IMR-90 (cell line): ENCODE measurements at regions not wholly inside any gene's neighbourhood (a gene's known extent, or its start where the extent isn't known, plus 50 kb on each side); places are given as distances from the start of the nearest gene placed in this dataset.

Experiments
- ATAC-seq: fragments of 200-7000 bp; cut with Tn5 transposase; 2 replicates; pipeline ENCODE4 v1.9.1; 2020; ENCODE audit warnings: low read depth, mild to moderate bottlenecking, moderate library complexity
- BruUV-seq: library from RNA; stranded (reverse); fragments of 400-500 nt; replicated peaks from 2 replicates; lab custom pipeline; 2021; lab: Mats Ljungman, UMichigan
- CTCF ChIA-PET: fragments of 300-600 bp; formaldehyde crosslinking; extraction: SDS; loops from one replicate; lab custom pipeline; 2021; ENCODE audit warnings: antibody characterized with exemption; lab: Yijun Ruan, JAX
- POLR2A ChIA-PET: fragments of 300-600 bp; sonication (Branson Sonifier 250); formaldehyde crosslinking; loops from one replicate; lab custom pipeline; 2022; ENCODE audit warnings: antibody characterized with exemption; ENCODE audit not compliant: unreplicated experiment; lab: Charles Lee
- DNase-seq: peaks from one replicate; pipeline ENCODE4 v3.0.0; 2013
- H2AFZ ChIP-seq: replicated peaks from 2 replicates; pipeline ENCODE3; 2013; ENCODE audit warnings: low read length, mild to moderate bottlenecking; ENCODE audit not compliant: poor library complexity
- H2AK5ac ChIP-seq: 2 replicates; pipeline ENCODE4 v1.6.1; 2013; ENCODE audit warnings: low read depth, low read length, inconsistent platforms
- H2AK9ac ChIP-seq: replicated peaks from 2 replicates; pipeline ENCODE3; 2013; ENCODE audit warnings: mild to moderate bottlenecking, low read depth, low read length, moderate library complexity; ENCODE audit not compliant: poor library complexity
- H2BK120ac ChIP-seq: 2 replicates; pipeline ENCODE4 v1.6.1; 2013; ENCODE audit warnings: low read depth, low read length, inconsistent platforms
- H2BK15ac ChIP-seq: 3 replicates; pipeline ENCODE4 v1.6.1; 2013; ENCODE audit warnings: low read depth, low read length, inconsistent platforms
- H2BK20ac ChIP-seq: 2 replicates; pipeline ENCODE4 v1.6.1; 2013; ENCODE audit warnings: low read depth, mild to moderate bottlenecking, inconsistent platforms, low read length, moderate library complexity
- H2BK5ac ChIP-seq: 2 replicates; pipeline ENCODE4 v1.6.1; 2013; ENCODE audit warnings: mild to moderate bottlenecking, low read depth, low read length, inconsistent platforms; ENCODE audit not compliant: poor library complexity, severe bottlenecking
- H3K14ac ChIP-seq: replicated peaks from 2 replicates; pipeline ENCODE4 v1.6.1; 2013; ENCODE audit warnings: low read depth, low read length, inconsistent platforms
- H3K18ac ChIP-seq: 2 replicates; pipeline ENCODE4 v1.6.1; 2013; ENCODE audit warnings: low read depth, low read length, control low read depth
- H3K23ac ChIP-seq: 2 replicates; pipeline ENCODE4 v1.6.1; 2013; ENCODE audit warnings: low read depth, low read length, inconsistent platforms
- H3K27ac ChIP-seq: 2 replicates; pipeline ENCODE4 v1.5.1; 2013; ENCODE audit warnings: mild to moderate bottlenecking, control low read depth, low read length; ENCODE audit not compliant: insufficient read depth
- H3K27me3 ChIP-seq: 2 replicates; pipeline ENCODE4 v1.6.1; 2013; ENCODE audit warnings: low read length; ENCODE audit not compliant: control insufficient read depth, insufficient read depth
- H3K36me3 ChIP-seq: 2 replicates; pipeline ENCODE4 v1.6.1; 2013; ENCODE audit warnings: low read length, mixed read lengths; ENCODE audit not compliant: control insufficient read depth, insufficient read depth
- H3K4ac ChIP-seq: 2 replicates; pipeline ENCODE4 v1.6.1; 2013; ENCODE audit warnings: low read depth, low read length, inconsistent platforms
- H3K4me1 ChIP-seq: 2 replicates; pipeline ENCODE4 v1.6.1; 2013; ENCODE audit warnings: low read length, mixed read lengths; ENCODE audit not compliant: control insufficient read depth, insufficient read depth
- H3K4me2 ChIP-seq: 2 replicates; pipeline ENCODE4 v1.6.1; 2013; ENCODE audit warnings: low read depth, mild to moderate bottlenecking, control low read depth, low read length, moderate library complexity
- H3K4me3 ChIP-seq: 2 replicates; pipeline ENCODE4 v1.5.1; 2013; ENCODE audit warnings: low read depth, mild to moderate bottlenecking, control low read depth, low read length, moderate library complexity; ENCODE audit not compliant: insufficient read depth
- H3K56ac ChIP-seq: 2 replicates; pipeline ENCODE4 v1.6.1; 2013; ENCODE audit warnings: low read length, inconsistent platforms; ENCODE audit not compliant: insufficient read depth; ENCODE audit errors: extremely low read depth
- H3K79me1 ChIP-seq, 2 experiments: 2 replicates each; pipeline ENCODE4 v1.6.1; 2013; ENCODE audit warnings: low read length in 2 of 2, inconsistent platforms in 1 of 2, low read depth in 1 of 2
- H3K9ac ChIP-seq: 2 replicates; pipeline ENCODE4 v1.6.1; 2013; ENCODE audit warnings: low read depth, low read length, control low read depth
- H3K9me1 ChIP-seq: 2 replicates; pipeline ENCODE4 v1.6.1; 2013; ENCODE audit warnings: low read length, inconsistent platforms; ENCODE audit not compliant: insufficient read depth
- H3K9me3 ChIP-seq: 2 replicates; pipeline ENCODE4 v1.6.1; 2013; ENCODE audit warnings: low read length; ENCODE audit not compliant: control insufficient read depth, insufficient read depth
- H4K20me1 ChIP-seq: 2 replicates; pipeline ENCODE4 v1.6.1; 2013; ENCODE audit warnings: low read length, inconsistent platforms; ENCODE audit not compliant: insufficient read depth
- H4K5ac ChIP-seq: 2 replicates; pipeline ENCODE4 v1.6.1; 2013; ENCODE audit warnings: mild to moderate bottlenecking, low read depth, low read length, control low read depth
- H4K8ac ChIP-seq, 2 experiments: 2 replicates each; pipeline ENCODE4 v1.6.1; 2013; ENCODE audit warnings: low read depth in 2 of 2, low read length in 2 of 2, control low read depth in 1 of 2, inconsistent platforms in 1 of 2
- H4K91ac ChIP-seq: 2 replicates; pipeline ENCODE4 v1.6.1; 2013; ENCODE audit warnings: low read depth, low read length, inconsistent platforms; ENCODE audit not compliant: insufficient read depth
- BHLHE40 ChIP-seq: fragments of 150-350 bp; IDR thresholded peaks from 2 replicates; pipeline ENCODE4 v1.6.1; 2016; ENCODE audit warnings: mild to moderate bottlenecking, low read depth, low read length
- CEBPB ChIP-seq: IDR thresholded peaks from 2 replicates; pipeline ENCODE4 v1.6.1; 2012; ENCODE audit warnings: low read depth, low read length, improper control_type of control experiment
- CHD1 ChIP-seq: IDR thresholded peaks from 2 replicates; pipeline ENCODE4 v1.6.1; 2012; ENCODE audit warnings: low read depth, low read length, improper control_type of control experiment
- FOS ChIP-seq: fragments of 150-350 bp; IDR thresholded peaks from 2 replicates; pipeline ENCODE4 v1.6.1; 2016; ENCODE audit warnings: low read depth, low read length
- MAFK ChIP-seq: IDR thresholded peaks from 2 replicates; pipeline ENCODE4 v1.6.1; 2012; ENCODE audit warnings: low read depth, low read length, improper control_type of control experiment
- MAZ ChIP-seq: IDR thresholded peaks from 2 replicates; pipeline ENCODE4 v1.6.1; 2012; ENCODE audit warnings: low read depth, mild to moderate bottlenecking, low read length, improper control_type of control experiment, moderate library complexity, borderline replicate concordance
- MXI1 ChIP-seq: IDR thresholded peaks from 2 replicates; pipeline ENCODE4 v1.6.1; 2012; ENCODE audit warnings: low read depth, mild to moderate bottlenecking, low read length, moderate library complexity, borderline replicate concordance
- NFE2L2 ChIP-seq: fragments of 150-350 bp; IDR thresholded peaks from 2 replicates; pipeline ENCODE4 v1.6.1; 2016; ENCODE audit warnings: low read depth, mild to moderate bottlenecking, low read length
- POLR2A ChIP-seq: IDR thresholded peaks from 2 replicates; pipeline ENCODE4 v1.6.1; 2012; ENCODE audit warnings: mild to moderate bottlenecking, low read depth, low read length
- RAD21 ChIP-seq: IDR thresholded peaks from 2 replicates; pipeline ENCODE4 v1.6.1; 2012; ENCODE audit warnings: low read length, improper control_type of control experiment
- RCOR1 ChIP-seq: IDR thresholded peaks from 2 replicates; pipeline ENCODE4 v1.6.1; 2012; ENCODE audit warnings: mild to moderate bottlenecking, low read length, improper control_type of control experiment; ENCODE audit not compliant: insufficient replicate concordance
- RFX5 ChIP-seq: IDR thresholded peaks from 2 replicates; pipeline ENCODE4 v1.8.0; 2012; ENCODE audit warnings: low read depth, mild to moderate bottlenecking, low read length, moderate library complexity
- SMC3 ChIP-seq: fragments of 150-350 bp; IDR thresholded peaks from 2 replicates; pipeline ENCODE4 v1.6.1; 2016; ENCODE audit warnings: low read depth, mild to moderate bottlenecking, antibody characterized with exemption, low read length, moderate library complexity
- WGBS, 2 experiments: methylation state at CpG; one replicate each; pipeline versions ENCODE4 v1.1.5 to v1.1.7; 2013; ENCODE audit warnings: missing lambda C conversion rate in 2 of 2; ENCODE audit not compliant: insufficient read length in 1 of 2; ENCODE audit errors: extremely low coverage in 2 of 2; 5-methylcytosine and 5-hydroxymethylcytosine counted together
- dilution Hi-C: fragments of 300-500 bp; cut with HindIII; formaldehyde crosslinking; loops from one replicate; pipeline ENCODE4 v1.14.3; 2018; ENCODE audit warnings: low sequenced_read_pairs; ENCODE audit not compliant: unreplicated experiment
- in situ Hi-C: fragments of 300-500 bp; cut with MboI; formaldehyde crosslinking; loops from 3 replicates; pipeline ENCODE4 v1.14.3; 2019; ENCODE audit warnings: low sequenced_read_pairs, inconsistent platforms, mixed read lengths
- intact Hi-C: fragments of 100-400 bp; cut with micrococcal nuclease; formaldehyde crosslinking; loops from 2 replicates; pipeline ENCODE4 v1.10.0; 2022
- TF ChIP-seq, protein P1 (sequence below): fragments of 150-350 bp; IDR thresholded peaks from 2 replicates; pipeline ENCODE4 v1.6.1; 2016; ENCODE audit warnings: low read depth, mild to moderate bottlenecking, low read length, moderate library complexity, borderline replicate concordance
- TF ChIP-seq, protein P2 (sequence below): conservative IDR thresholded peaks from 2 replicates; pipeline ENCODE4 v1.5.1; 2012; ENCODE audit warnings: mild to moderate bottlenecking, low read depth, low read length, improper control_type of control experiment
- TF ChIP-seq, protein P3 (sequence below): fragments of 150-350 bp; IDR thresholded peaks from 2 replicates; pipeline ENCODE4 v1.6.1; 2017; ENCODE audit warnings: mild to moderate bottlenecking, antibody characterized with exemption, low read length, low read depth

DNA sequence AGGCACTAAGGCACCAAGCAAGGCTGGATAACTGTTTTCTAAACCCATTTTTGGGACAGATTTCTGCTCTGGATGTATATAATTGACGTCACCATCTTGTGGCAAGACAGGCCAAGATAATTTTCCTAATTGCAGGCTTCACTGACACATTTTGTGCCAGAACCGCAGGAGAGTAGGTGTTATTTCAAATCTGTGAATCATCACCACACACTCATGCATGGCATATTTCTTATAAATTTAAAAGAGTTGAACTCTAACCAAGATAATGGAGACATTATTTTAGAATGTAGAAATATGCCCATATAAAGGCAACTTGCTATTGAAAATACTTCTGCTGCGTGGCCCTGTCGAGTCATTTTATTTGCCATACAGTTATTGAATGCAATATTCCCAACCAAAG, 68.3 kb upstream of the ACYP2 start:
- H3K9me1 ChIP-seq: peaks cover 5% of the 10 kb centered on the region; the same call in 1 of the 2 replicates
- H3K9ac ChIP-seq: no peak overlapping the region
- POLR2A ChIA-PET: no interaction called here
- H2AK5ac ChIP-seq: no peak overlapping the region
- 0 out of 4 replicates have a peak, but pooled peaks cover 0 to 4% of the 10 kb centered on the region in 2 experiments for H3K79me1 ChIP-seq
- H2AK9ac ChIP-seq: no peak overlapping the region
- H3K4me2 ChIP-seq: no peak overlapping the region
- peaks cover 6% of the 10 kb centered on the region for H3K4me1 ChIP-seq
- H2BK5ac ChIP-seq: no peak overlapping the region
- no peak overlapping the region for H3K14ac ChIP-seq
- no peak overlapping the region for H3K4ac ChIP-seq
- no TSS peak for BruUV-seq
- H4K20me1 ChIP-seq: no peaks in the 10 kb centered on the region
- no peak for TF ChIP-seq CEBPB
- TF ChIP-seq RCOR1: no peak
- TF ChIP-seq SMC3: no peak
- TF ChIP-seq MAFK: no peak
- TF ChIP-seq POLR2A: no peak
- no peak for TF ChIP-seq RFX5
- TF ChIP-seq MXI1: no peak
- TF ChIP-seq, protein P1, sequence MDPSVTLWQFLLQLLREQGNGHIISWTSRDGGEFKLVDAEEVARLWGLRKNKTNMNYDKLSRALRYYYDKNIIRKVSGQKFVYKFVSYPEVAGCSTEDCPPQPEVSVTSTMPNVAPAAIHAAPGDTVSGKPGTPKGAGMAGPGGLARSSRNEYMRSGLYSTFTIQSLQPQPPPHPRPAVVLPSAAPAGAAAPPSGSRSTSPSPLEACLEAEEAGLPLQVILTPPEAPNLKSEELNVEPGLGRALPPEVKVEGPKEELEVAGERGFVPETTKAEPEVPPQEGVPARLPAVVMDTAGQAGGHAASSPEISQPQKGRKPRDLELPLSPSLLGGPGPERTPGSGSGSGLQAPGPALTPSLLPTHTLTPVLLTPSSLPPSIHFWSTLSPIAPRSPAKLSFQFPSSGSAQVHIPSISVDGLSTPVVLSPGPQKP: no peak
- TF ChIP-seq CHD1: no peak
- TF ChIP-seq NFE2L2: no peak
- TF ChIP-seq MAZ: no peak
- TF ChIP-seq, protein P2, sequence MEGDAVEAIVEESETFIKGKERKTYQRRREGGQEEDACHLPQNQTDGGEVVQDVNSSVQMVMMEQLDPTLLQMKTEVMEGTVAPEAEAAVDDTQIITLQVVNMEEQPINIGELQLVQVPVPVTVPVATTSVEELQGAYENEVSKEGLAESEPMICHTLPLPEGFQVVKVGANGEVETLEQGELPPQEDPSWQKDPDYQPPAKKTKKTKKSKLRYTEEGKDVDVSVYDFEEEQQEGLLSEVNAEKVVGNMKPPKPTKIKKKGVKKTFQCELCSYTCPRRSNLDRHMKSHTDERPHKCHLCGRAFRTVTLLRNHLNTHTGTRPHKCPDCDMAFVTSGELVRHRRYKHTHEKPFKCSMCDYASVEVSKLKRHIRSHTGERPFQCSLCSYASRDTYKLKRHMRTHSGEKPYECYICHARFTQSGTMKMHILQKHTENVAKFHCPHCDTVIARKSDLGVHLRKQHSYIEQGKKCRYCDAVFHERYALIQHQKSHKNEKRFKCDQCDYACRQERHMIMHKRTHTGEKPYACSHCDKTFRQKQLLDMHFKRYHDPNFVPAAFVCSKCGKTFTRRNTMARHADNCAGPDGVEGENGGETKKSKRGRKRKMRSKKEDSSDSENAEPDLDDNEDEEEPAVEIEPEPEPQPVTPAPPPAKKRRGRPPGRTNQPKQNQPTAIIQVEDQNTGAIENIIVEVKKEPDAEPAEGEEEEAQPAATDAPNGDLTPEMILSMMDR: no peak
- TF ChIP-seq FOS: no peak
- no peak for TF ChIP-seq BHLHE40
- TF ChIP-seq RAD21: no peak
- TF ChIP-seq, protein P3, sequence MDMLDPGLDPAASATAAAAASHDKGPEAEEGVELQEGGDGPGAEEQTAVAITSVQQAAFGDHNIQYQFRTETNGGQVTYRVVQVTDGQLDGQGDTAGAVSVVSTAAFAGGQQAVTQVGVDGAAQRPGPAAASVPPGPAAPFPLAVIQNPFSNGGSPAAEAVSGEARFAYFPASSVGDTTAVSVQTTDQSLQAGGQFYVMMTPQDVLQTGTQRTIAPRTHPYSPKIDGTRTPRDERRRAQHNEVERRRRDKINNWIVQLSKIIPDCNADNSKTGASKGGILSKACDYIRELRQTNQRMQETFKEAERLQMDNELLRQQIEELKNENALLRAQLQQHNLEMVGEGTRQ: no peak
- no peak overlapping the region for H3K27ac ChIP-seq
- ATAC-seq (no peak), DNase-seq (no peak)
- H3K56ac ChIP-seq: no peak overlapping the region
- no peak overlapping the region for H2BK15ac ChIP-seq
- H2BK20ac ChIP-seq: no peak overlapping the region
- intact Hi-C loops (no loop called here), dilution Hi-C loops (no loop called here), in situ Hi-C loops (no loop called here)
- no peak overlapping the region for H3K23ac ChIP-seq
- no peak overlapping the region for H2BK120ac ChIP-seq
- no peak overlapping the region for H3K4me3 ChIP-seq
- H4K5ac ChIP-seq: no peak overlapping the region
- H4K91ac ChIP-seq: no peak overlapping the region
- no peaks in the 10 kb centered on the region for H3K27me3 ChIP-seq
- H3K36me3 ChIP-seq: peaks cover 2% of the 10 kb centered on the region; the same call in 1 of the 2 replicates
- no CpG with 5 or more reads among the region's 4 CpGs for WGBS, 2 experiments
- CTCF ChIA-PET: no interaction called here
- H4K8ac ChIP-seq: no peak overlapping the region
- H3K18ac ChIP-seq: no peak overlapping the region
- peaks cover 4% of the 10 kb centered on the region; the same call in 1 of the 2 replicates for H3K9me3 ChIP-seq
- H2AFZ ChIP-seq: no peak overlapping the region
